PC-3 (cell line): ENCODE measurements at regions not wholly inside any gene's neighbourhood (a gene's known extent, or its start where the extent isn't known, plus 50 kb on each side); places are given as distances from the start of the nearest gene placed in this dataset.

Source experiments
- ATAC-seq: fragments of 200-7000 bp; cut with Tn5 transposase; 2 replicates; pipeline ENCODE4 v1.9.1; 2020; ENCODE audit warnings: mild to moderate bottlenecking, moderate library complexity
- BruUV-seq: library from RNA; stranded (reverse); fragments of 400-500 nt; replicated peaks from 2 replicates; lab custom pipeline; 2021; lab: Mats Ljungman, UMichigan
- CTCF ChIA-PET: fragments of 300-600 bp; sonication (Branson Sonifier 250); formaldehyde crosslinking; loops from one replicate; lab custom pipeline; 2022; ENCODE audit warnings: antibody characterized with exemption; lab: Charles Lee
- POLR2A ChIA-PET: fragments of 300-600 bp; sonication (Branson Sonifier 250); formaldehyde crosslinking; loops from one replicate; lab custom pipeline; 2022; ENCODE audit warnings: antibody characterized with exemption; ENCODE audit not compliant: unreplicated experiment; lab: Charles Lee
- DNase-seq: peaks from one replicate; pipeline ENCODE4 v3.0.0-alpha.2; 2015
- H2AFZ ChIP-seq: fragments of 300-600 bp; sonication (generic); 2 replicates; pipeline ENCODE4 v1.6.0; 2016; ENCODE audit warnings: antibody characterized with exemption, low read length
- H3F3A ChIP-seq: fragments of 300-600 bp; sonication (generic); one replicate; pipeline ENCODE4 v1.6.0; 2017; ENCODE audit warnings: antibody characterized with exemption, low read length, control low read depth, mild to moderate bottlenecking; ENCODE audit not compliant: unreplicated experiment
- H3K27ac ChIP-seq: fragments of 300-600 bp; sonication (generic); 2 replicates; pipeline ENCODE4 v1.5.1; 2016; ENCODE audit warnings: mild to moderate bottlenecking, low read length
- H3K27me3 ChIP-seq: fragments of 300-600 bp; sonication (generic); 2 replicates; pipeline ENCODE4 v1.6.1; 2016; ENCODE audit warnings: low read length, mixed read lengths
- H3K36me3 ChIP-seq: fragments of 300-600 bp; sonication (generic); 2 replicates; pipeline ENCODE4 v1.6.1; 2016; ENCODE audit warnings: low read depth, mixed run types, low read length, mixed read lengths
- H3K4me1 ChIP-seq: fragments of 300-600 bp; sonication (generic); 2 replicates; pipeline ENCODE4 v1.5.1; 2016; ENCODE audit warnings: low read length; ENCODE audit not compliant: insufficient read depth
- H3K4me2 ChIP-seq: fragments of 300-600 bp; sonication (generic); 2 replicates; pipeline ENCODE4 v1.6.0; 2016; ENCODE audit warnings: low read length
- H3K4me3 ChIP-seq: fragments of 300-600 bp; sonication (generic); 2 replicates; pipeline ENCODE4 v1.5.1; 2016; ENCODE audit warnings: mild to moderate bottlenecking, low read length, mixed read lengths
- H3K79me2 ChIP-seq: fragments of 300-600 bp; sonication (generic); 2 replicates; pipeline ENCODE4 v1.6.1; 2017; ENCODE audit warnings: low read length, mixed read lengths
- H3K9ac ChIP-seq: fragments of 300-600 bp; sonication (generic); 2 replicates; pipeline ENCODE4 v1.6.0; 2016; ENCODE audit warnings: mild to moderate bottlenecking, low read length
- H3K9me2 ChIP-seq: fragments of 300-600 bp; sonication (generic); replicated peaks from 2 replicates; pipeline ENCODE4 v1.6.1; 2016; ENCODE audit warnings: mixed run types, low read length, mixed read lengths
- H3K9me3 ChIP-seq: fragments of 300-600 bp; sonication (generic); 2 replicates; pipeline ENCODE4 v1.6.1; 2016; ENCODE audit warnings: low read length, mixed read lengths
- H4K20me1 ChIP-seq: fragments of 300-600 bp; sonication (generic); 2 replicates; pipeline ENCODE4 v1.6.1; 2016; ENCODE audit warnings: low read length, mixed read lengths
- EZH2 ChIP-seq: fragments of 300-600 bp; sonication (generic); IDR thresholded peaks from one replicate; pipeline ENCODE4 v1.6.1; 2017; ENCODE audit warnings: antibody characterized with exemption, mild to moderate bottlenecking, low read length; ENCODE audit not compliant: unreplicated experiment
- EZH2phosphoT487 ChIP-seq: fragments of 300-600 bp; sonication (generic); IDR thresholded peaks from 2 replicates; pipeline ENCODE4 v1.6.1; 2018; ENCODE audit warnings: mild to moderate bottlenecking, antibody characterized with exemption, low read length, borderline replicate concordance
- intact Hi-C: fragments of 100-400 bp; cut with micrococcal nuclease; formaldehyde crosslinking; loops from 2 replicates; pipeline ENCODE4 v1.9.0; 2023
- TF ChIP-seq, protein P1 (sequence below): fragments of 300-600 bp; sonication (generic); conservative IDR thresholded peaks from 2 replicates; pipeline ENCODE4 v1.5.1; 2017; ENCODE audit warnings: antibody characterized with exemption, low read depth, mild to moderate bottlenecking, low read length

DNA sequence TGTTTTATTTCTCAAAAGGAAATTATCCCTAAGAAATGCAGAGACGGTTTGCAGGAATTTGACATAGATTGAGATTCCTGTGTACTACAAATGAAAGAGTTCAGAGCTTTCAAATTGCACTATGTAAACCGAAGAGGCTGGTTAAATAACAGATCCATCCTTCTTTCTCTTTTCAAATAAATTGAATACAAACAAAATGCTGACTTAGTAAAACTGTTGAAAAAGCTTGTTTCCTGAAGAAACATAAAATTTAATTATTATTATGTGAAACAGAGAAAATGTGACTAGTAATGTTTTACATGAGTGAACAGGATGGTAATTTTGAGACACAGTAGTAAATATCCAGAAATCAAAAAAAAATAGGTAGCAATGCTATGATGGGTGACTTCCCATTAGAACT, 441.2 kb downstream of the LRRIQ3 start:
- BruUV-seq: no TSS peak
- Histone ChIP-seq H3K9me2 (no peaks in the 10 kb centered on the region), H2AFZ (no peak overlapping the region), H3K4me2 (no peak overlapping the region), H3K79me2 (no peaks in the 10 kb centered on the region), H3K27me3 (no peaks in the 10 kb centered on the region), H3K9me3 (no peaks in the 10 kb centered on the region), H3K9ac (no peak overlapping the region), H3K4me1 (peaks cover 8% of the 10 kb centered on the region), H3F3A (no peaks in the 10 kb centered on the region), H3K27ac (no peak overlapping the region), H4K20me1 (no peaks in the 10 kb centered on the region), H3K4me3 (no peak overlapping the region), H3K36me3 (no peaks in the 10 kb centered on the region)
- POLR2A ChIA-PET: no interaction called here
- DNase-seq (no peak), ATAC-seq (no peak)
- CTCF ChIA-PET: no interaction called here
- intact Hi-C loops: no loop called here
- TF ChIP-seq EZH2phosphoT487 (no peak), EZH2 (no peak)
- TF ChIP-seq, protein P1, sequence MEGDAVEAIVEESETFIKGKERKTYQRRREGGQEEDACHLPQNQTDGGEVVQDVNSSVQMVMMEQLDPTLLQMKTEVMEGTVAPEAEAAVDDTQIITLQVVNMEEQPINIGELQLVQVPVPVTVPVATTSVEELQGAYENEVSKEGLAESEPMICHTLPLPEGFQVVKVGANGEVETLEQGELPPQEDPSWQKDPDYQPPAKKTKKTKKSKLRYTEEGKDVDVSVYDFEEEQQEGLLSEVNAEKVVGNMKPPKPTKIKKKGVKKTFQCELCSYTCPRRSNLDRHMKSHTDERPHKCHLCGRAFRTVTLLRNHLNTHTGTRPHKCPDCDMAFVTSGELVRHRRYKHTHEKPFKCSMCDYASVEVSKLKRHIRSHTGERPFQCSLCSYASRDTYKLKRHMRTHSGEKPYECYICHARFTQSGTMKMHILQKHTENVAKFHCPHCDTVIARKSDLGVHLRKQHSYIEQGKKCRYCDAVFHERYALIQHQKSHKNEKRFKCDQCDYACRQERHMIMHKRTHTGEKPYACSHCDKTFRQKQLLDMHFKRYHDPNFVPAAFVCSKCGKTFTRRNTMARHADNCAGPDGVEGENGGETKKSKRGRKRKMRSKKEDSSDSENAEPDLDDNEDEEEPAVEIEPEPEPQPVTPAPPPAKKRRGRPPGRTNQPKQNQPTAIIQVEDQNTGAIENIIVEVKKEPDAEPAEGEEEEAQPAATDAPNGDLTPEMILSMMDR: no peak

DNA sequence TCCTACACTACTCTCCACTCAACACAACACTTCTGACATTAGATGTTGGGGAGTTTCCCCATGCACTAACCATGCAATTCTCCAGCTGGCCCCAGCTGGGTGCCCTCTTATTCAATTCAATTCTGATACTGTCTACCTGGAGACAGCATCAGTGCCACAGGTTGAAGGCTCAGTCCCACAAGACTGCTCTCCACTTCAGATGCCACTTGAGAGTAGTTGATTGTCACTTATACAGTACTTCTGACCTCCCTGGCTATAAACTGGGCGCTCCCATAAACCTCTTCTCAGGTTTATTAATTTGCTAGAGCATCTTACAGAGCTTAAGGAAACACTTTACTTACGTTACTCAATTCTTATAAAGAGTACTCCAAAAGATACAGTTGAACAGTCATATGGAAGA, 442.3 kb downstream of the LRRIQ3 start:
- TF ChIP-seq EZH2phosphoT487 (no peak), EZH2 (no peak)
- TF ChIP-seq, protein P1: no peak
- H3K27ac ChIP-seq: no peak overlapping the region
- H3F3A ChIP-seq: no peaks in the 10 kb centered on the region
- no peaks in the 10 kb centered on the region for H3K36me3 ChIP-seq
- no peaks in the 10 kb centered on the region for H4K20me1 ChIP-seq
- no peaks in the 10 kb centered on the region for H3K79me2 ChIP-seq
- no peaks in the 10 kb centered on the region for H3K27me3 ChIP-seq
- no peaks in the 10 kb centered on the region for H3K9me2 ChIP-seq
- DNase-seq (no peak), ATAC-seq (no peak)
- POLR2A ChIA-PET: no interaction called here
- CTCF ChIA-PET: no interaction called here
- H2AFZ ChIP-seq: no peak overlapping the region
- intact Hi-C loops: no loop called here
- no peak overlapping the region for H3K9ac ChIP-seq
- no peaks in the 10 kb centered on the region for H3K4me1 ChIP-seq
- H3K9me3 ChIP-seq: no peaks in the 10 kb centered on the region
- H3K4me3 ChIP-seq: no peak overlapping the region
- H3K4me2 ChIP-seq: no peak overlapping the region
- BruUV-seq: no TSS peak

DNA sequence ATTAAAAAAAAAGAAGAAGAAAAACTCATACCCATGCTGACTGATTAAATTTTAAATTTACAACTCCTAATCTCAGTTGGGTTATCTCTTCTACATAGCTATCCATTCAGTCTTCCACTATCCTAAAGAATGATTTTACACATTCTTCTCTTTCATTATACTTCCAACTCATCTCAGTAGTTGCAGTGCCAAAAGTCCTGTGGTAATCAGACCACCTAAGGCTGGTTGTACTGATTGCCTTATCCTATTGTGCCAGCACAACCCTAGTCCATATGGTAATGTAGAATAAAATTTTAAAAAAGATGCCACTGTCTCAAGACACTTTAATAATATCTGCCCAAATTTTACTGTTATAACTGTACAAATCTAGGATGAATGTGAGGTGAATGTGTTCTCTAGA, 448.0 kb downstream of the LRRIQ3 start:
- no TSS peak for BruUV-seq
- POLR2A ChIA-PET: no interaction called here

More for the DNA sequence above, 448.0 kb downstream of the LRRIQ3 start:
- Histone ChIP-seq H3K9me2 (no peaks in the 10 kb centered on the region), H3K9ac (no peak overlapping the region), H3K27ac (no peak overlapping the region), H3K4me1 (no peaks in the 10 kb centered on the region), H3K79me2 (no peaks in the 10 kb centered on the region), H3K4me2 (no peak overlapping the region), H3K9me3 (peaks cover 4% of the 10 kb centered on the region; the same call in 1 of the 2 replicates), H3K27me3 (no peaks in the 10 kb centered on the region), H2AFZ (no peak overlapping the region), H3K4me3 (no peak overlapping the region), H3K36me3 (no peaks in the 10 kb centered on the region), H4K20me1 (no peaks in the 10 kb centered on the region), H3F3A (no peaks in the 10 kb centered on the region)
- CTCF ChIA-PET: no interaction called here
- no peak for ATAC-seq
- TF ChIP-seq EZH2phosphoT487: no peak
- no peak for TF ChIP-seq EZH2
- TF ChIP-seq, protein P1: no peak
- DNase-seq: no peak
- intact Hi-C loops: no loop called here
